ENCODE measurements at regions not wholly inside any gene's neighbourhood (a gene's known extent, or its start where the extent isn't known, plus 50 kb on each side); places are given as distances from the start of the nearest gene placed in this dataset.
"Not testable (repeated sequence)": the region's sequence is repeated elsewhere in the genome, so short reads cannot be mapped to it uniquely, and the experiment has no call there.

- no peak for DNase-seq (ENCODE audit: low read depth)
Measured at GRCh38 chr2:117359266-117359914, 455.1 kb upstream of the DDX18 start.

- no peak for DNase-seq (ENCODE audit: low read depth)
Measured at GRCh38 chr2:117360586-117360985, 453.9 kb upstream of the DDX18 start.

GRCh38 chr2:117378653-117379052 lies 435.8 kb upstream of the DDX18 start:
- DNase-seq (ENCODE audit: low read depth), result no peak

GRCh38 chr2:117379928-117380327 lies 434.6 kb upstream of the DDX18 start:
- DNase-seq (ENCODE audit: low read depth), result no peak

- not testable (repeated sequence) for DNase-seq (ENCODE audit: low read depth)
Measured at GRCh38 chr2:117383997-117384396, 430.5 kb upstream of the DDX18 start.

- no peak for DNase-seq (ENCODE audit: low read depth)
Measured at GRCh38 chr2:117396161-117396560, 418.3 kb upstream of the DDX18 start.

- DNase-seq (ENCODE audit: low read depth), result no peak
Measured at GRCh38 chr2:117401582-117401981, 412.9 kb upstream of the DDX18 start.

- no peak for DNase-seq (ENCODE audit: low read depth)
Measured at GRCh38 chr2:117406443-117406842, 408.0 kb upstream of the DDX18 start.

- no peak for DNase-seq (ENCODE audit: low read depth)
Measured at GRCh38 chr2:117407746-117408145, 406.7 kb upstream of the DDX18 start.

GRCh38 chr2:117409443-117409842 lies 405.0 kb upstream of the DDX18 start:
- no peak for DNase-seq (ENCODE audit: low read depth)

GRCh38 chr2:117411983-117412382 lies 402.5 kb upstream of the DDX18 start:
- no peak for DNase-seq (ENCODE audit: low read depth)

GRCh38 chr2:117432746-117433145 lies 381.7 kb upstream of the DDX18 start:
- DNase-seq (ENCODE audit: low read depth), result no peak

GRCh38 chr2:117436697-117437096 lies 377.8 kb upstream of the DDX18 start:
- no peak for DNase-seq (ENCODE audit: low read depth)

GRCh38 chr2:117470311-117471095 lies 344.0 kb upstream of the DDX18 start:
- no peak for DNase-seq (ENCODE audit: low read depth)

- DNase-seq (ENCODE audit: low read depth), result no peak
Measured at GRCh38 chr2:117481608-117482007, 332.9 kb upstream of the DDX18 start.

GRCh38 chr2:117485588-117485987 lies 328.9 kb upstream of the DDX18 start:
- DNase-seq (ENCODE audit: low read depth), result no peak

- no peak for DNase-seq (ENCODE audit: low read depth)
Measured at GRCh38 chr2:117486081-117486480, 328.4 kb upstream of the DDX18 start.

GRCh38 chr2:117492209-117492851 lies 322.2 kb upstream of the DDX18 start:
- DNase-seq (ENCODE audit: low read depth), result no peak

- DNase-seq (ENCODE audit: low read depth), result no peak
Measured at GRCh38 chr2:117500721-117501120, 313.8 kb upstream of the DDX18 start.

- no peak for DNase-seq (ENCODE audit: low read depth)
Measured at GRCh38 chr2:117502121-117502520, 312.4 kb upstream of the DDX18 start.

GRCh38 chr2:117512307-117512706 lies 302.2 kb upstream of the DDX18 start:
- DNase-seq (ENCODE audit: low read depth), result no peak

- DNase-seq (ENCODE audit: low read depth), result no peak
Measured at GRCh38 chr2:117514371-117514770, 300.1 kb upstream of the DDX18 start.

- DNase-seq (ENCODE audit: low read depth), result no peak
Measured at GRCh38 chr2:117519238-117519637, 295.3 kb upstream of the DDX18 start.

Measured in GM04503 (cell line).